Neuronal stem cell (in vitro differentiated cells): ENCODE measurements at regions not wholly inside any gene's neighbourhood (a gene's known extent, or its start where the extent isn't known, plus 50 kb on each side); places are given as distances from the start of the nearest gene placed in this dataset.

Experiments used
- DNase-seq: peaks from one replicate; pipeline ENCODE4 v3.0.0-alpha.2; 2013; ENCODE audit warnings: low spot score
- H2AFZ ChIP-seq: one replicate; pipeline ENCODE4 v1.6.1; 2013; ENCODE audit warnings: mild to moderate bottlenecking, low read length, inconsistent platforms
- H2AK5ac ChIP-seq: 2 replicates; pipeline ENCODE4 v1.6.1; 2013; ENCODE audit warnings: low read depth, mild to moderate bottlenecking, inconsistent platforms, low read length, moderate library complexity, mixed read lengths
- H2BK120ac ChIP-seq: 2 replicates; pipeline ENCODE4 v1.6.1; 2013; ENCODE audit warnings: low read depth, mild to moderate bottlenecking, inconsistent platforms, low read length, moderate library complexity, mixed read lengths
- H2BK12ac ChIP-seq: one replicate; pipeline ENCODE4 v1.6.1; 2013; ENCODE audit warnings: low read length, inconsistent platforms
- H2BK15ac ChIP-seq: 2 replicates; pipeline ENCODE4 v1.6.1; 2013; ENCODE audit warnings: mild to moderate bottlenecking, low read length, inconsistent platforms, mixed read lengths
- H2BK5ac ChIP-seq: one replicate; pipeline ENCODE4 v1.6.1; 2013; ENCODE audit warnings: inconsistent platforms, mild to moderate bottlenecking, low read length, moderate library complexity
- H3K14ac ChIP-seq: one replicate; pipeline ENCODE4 v1.6.1; 2013; ENCODE audit warnings: low read length, inconsistent platforms
- H3K18ac ChIP-seq: 2 replicates; pipeline ENCODE4 v1.6.1; 2013; ENCODE audit warnings: low read length, inconsistent platforms
- H3K23ac ChIP-seq: 2 replicates; pipeline ENCODE4 v1.6.1; 2013; ENCODE audit warnings: low read depth, mild to moderate bottlenecking, mixed read lengths, low read length, inconsistent platforms; ENCODE audit not compliant: poor library complexity
- H3K27ac ChIP-seq: replicated peaks from 3 replicates; pipeline ENCODE4 v1.5.1; 2013; ENCODE audit warnings: low read length, inconsistent platforms
- H3K27me3 ChIP-seq, 3 experiments: 2 replicates each; pipeline ENCODE4 v1.6.1; 2013; ENCODE audit warnings: low read length in 3 of 3, mild to moderate bottlenecking in 2 of 3, inconsistent platforms in 1 of 3, low read depth in 1 of 3, mixed read lengths in 1 of 3, moderate library complexity in 1 of 3; ENCODE audit not compliant: control insufficient read depth in 3 of 3, insufficient read depth in 3 of 3
- H3K36me3 ChIP-seq, 2 donors: replicated peaks in 1 of 2; 2 replicates each; pipeline ENCODE4 v1.6.1; 2013; ENCODE audit warnings: low read length in 2 of 2; ENCODE audit not compliant: control insufficient read depth in 2 of 2, insufficient read depth in 2 of 2
- H3K4ac ChIP-seq: 2 replicates; pipeline ENCODE4 v1.6.1; 2013; ENCODE audit warnings: inconsistent platforms, mild to moderate bottlenecking, low read length, moderate library complexity
- H3K4me1 ChIP-seq, 2 donors: 1 replicate in 1 of 2; 2 replicates in 1 of 2; pipeline ENCODE4 v1.6.1; 2013; ENCODE audit warnings: low read length in 2 of 2, low read depth in 1 of 2; ENCODE audit not compliant: control insufficient read depth in 2 of 2, insufficient read depth in 1 of 2
- H3K4me2 ChIP-seq: one replicate; pipeline ENCODE4 v1.6.1; 2013; ENCODE audit warnings: mild to moderate bottlenecking, low read length, inconsistent platforms; ENCODE audit not compliant: insufficient read depth, poor library complexity, severe bottlenecking
- H3K4me3 ChIP-seq, 2 donors: 2 replicates each; pipeline ENCODE4 v1.5.1; 2013; ENCODE audit warnings: low read length in 2 of 2, mild to moderate bottlenecking in 2 of 2, inconsistent platforms in 1 of 2, moderate library complexity in 1 of 2
- H3K79me1 ChIP-seq: one replicate; pipeline ENCODE4 v1.6.1; 2013; ENCODE audit warnings: low read depth, mild to moderate bottlenecking, inconsistent platforms, low read length, moderate library complexity
- H3K9ac ChIP-seq: one replicate; pipeline ENCODE4 v1.6.1; 2013; ENCODE audit warnings: mild to moderate bottlenecking, low read depth, low read length, inconsistent platforms; ENCODE audit not compliant: poor library complexity
- H3K9me3 ChIP-seq, 2 donors: replicated peaks in 1 of 2; 2 replicates each; pipeline versions ENCODE3 to v1.6.1; 2013; ENCODE audit warnings: low read length in 2 of 2, mild to moderate bottlenecking in 2 of 2, inconsistent platforms in 1 of 2, low read depth in 1 of 2, mixed read lengths in 1 of 2, moderate library complexity in 1 of 2; ENCODE audit not compliant: control insufficient read depth in 2 of 2, insufficient read depth in 1 of 2
- H4K8ac ChIP-seq: one replicate; pipeline ENCODE4 v1.6.1; 2013; ENCODE audit warnings: low read depth, mild to moderate bottlenecking, inconsistent platforms, low read length, moderate library complexity
- H4K91ac ChIP-seq: one replicate; pipeline ENCODE4 v1.6.1; 2013; ENCODE audit warnings: low read length, low read depth, mild to moderate bottlenecking, inconsistent platforms; ENCODE audit not compliant: poor library complexity
- WGBS, 2 donors: extraction: QIAGEN DNeasy Blood & Tissue Kit; methylation state at CpG; one replicate each; pipeline ENCODE4 v1.1.7; 2013; ENCODE audit warnings: missing lambda C conversion rate in 2 of 2, mixed read lengths in 1 of 2; ENCODE audit not compliant: insufficient read length in 2 of 2, insufficient replicate concordance in 1 of 2; ENCODE audit errors: extremely low coverage in 2 of 2; 5-methylcytosine and 5-hydroxymethylcytosine counted together

DNA sequence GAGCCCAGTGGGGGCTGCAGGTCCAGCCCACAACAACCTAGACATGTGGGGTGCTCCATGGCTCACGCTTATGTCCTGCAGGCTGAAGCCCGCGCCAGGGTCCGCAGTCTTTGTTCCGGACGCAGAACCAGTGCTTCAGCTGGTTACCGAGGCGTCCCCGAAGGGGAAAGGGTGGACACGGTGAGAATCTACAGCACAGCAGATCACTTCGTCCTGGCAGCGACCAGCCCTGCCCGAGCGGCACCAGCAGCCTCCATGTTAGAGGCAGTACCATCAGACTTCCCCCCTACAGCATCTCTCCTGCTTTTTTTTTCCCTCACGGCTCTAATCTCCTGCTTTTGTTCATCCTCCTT, 1736.4 kb downstream of the TP53TG3F start:
- WGBS, 2 donors, result no CpG with 5 or more reads among the region's 15 CpGs
- no peak overlapping the region for H2BK15ac ChIP-seq
- no peaks in the 10 kb centered on the region for H3K4me1 ChIP-seq
- H2BK5ac ChIP-seq, result no peak overlapping the region
- H3K18ac ChIP-seq, result no peak overlapping the region
- H3K4me2 ChIP-seq, result no peak overlapping the region
- no peak overlapping the region for H2BK12ac ChIP-seq
- H2BK120ac ChIP-seq, result no peak overlapping the region
- H3K27me3 ChIP-seq, result no peaks in the 10 kb centered on the region
- H3K79me1 ChIP-seq, result no peaks in the 10 kb centered on the region
- no peak for DNase-seq
- H4K91ac ChIP-seq, result no peak overlapping the region
- no peak overlapping the region for H3K4me3 ChIP-seq
- H3K27ac ChIP-seq, result no peak overlapping the region
- no peaks in the 10 kb centered on the region for H3K36me3 ChIP-seq
- no peak overlapping the region for H3K4ac ChIP-seq
- H4K8ac ChIP-seq, result no peak overlapping the region
- no peak overlapping the region for H3K23ac ChIP-seq
- no peak overlapping the region for H3K9ac ChIP-seq
- no peak overlapping the region for H3K14ac ChIP-seq
- H3K9me3 ChIP-seq, result peaks cover 0 to 60% of the 10 kb centered on the region in 2 donors
- H2AK5ac ChIP-seq, result no peak overlapping the region
- H2AFZ ChIP-seq, result no peak overlapping the region

DNA sequence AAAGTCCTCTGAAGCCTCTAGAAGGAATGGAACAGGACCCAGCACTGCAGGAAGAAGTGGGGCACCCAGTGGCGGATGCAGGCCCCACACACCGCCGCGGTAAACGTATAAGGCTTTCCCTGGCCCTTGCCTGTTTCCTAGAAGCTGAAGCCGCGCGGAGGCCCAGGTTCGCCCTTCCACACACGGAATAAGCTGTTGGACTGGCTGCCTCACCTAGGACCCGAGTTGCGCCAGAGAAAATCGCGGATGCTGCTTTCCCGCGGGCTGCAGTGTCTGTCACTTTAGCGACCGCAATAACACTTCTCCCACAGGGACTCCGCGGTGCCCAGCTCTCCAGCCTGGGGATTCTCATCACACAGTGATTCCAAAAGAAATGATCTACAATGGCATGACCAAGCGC, 1736.9 kb downstream of the TP53TG3F start:
- no peaks in the 10 kb centered on the region for H3K27me3 ChIP-seq
- no peak overlapping the region for H3K4ac ChIP-seq
- H3K18ac ChIP-seq, result no peak overlapping the region
- H2BK12ac ChIP-seq, result no peak overlapping the region
- H3K4me3 ChIP-seq, result no peak overlapping the region
- no peak overlapping the region for H3K4me2 ChIP-seq
- H4K8ac ChIP-seq, result no peak overlapping the region
- no peaks in the 10 kb centered on the region for H3K79me1 ChIP-seq
- H2AK5ac ChIP-seq, result no peak overlapping the region
- H3K9me3 ChIP-seq, result peaks cover 0 to 64% of the 10 kb centered on the region in 2 donors
- no peak overlapping the region for H2BK5ac ChIP-seq
- no peak overlapping the region for H3K27ac ChIP-seq
- H2AFZ ChIP-seq, result no peak overlapping the region
- no peak overlapping the region for H2BK15ac ChIP-seq
- no peak overlapping the region for H2BK120ac ChIP-seq
- H3K14ac ChIP-seq, result no peak overlapping the region
- no peak overlapping the region for H3K9ac ChIP-seq
- H4K91ac ChIP-seq, result no peak overlapping the region
- no peaks in the 10 kb centered on the region for H3K4me1 ChIP-seq
- no peaks in the 10 kb centered on the region for H3K36me3 ChIP-seq
- no peak for DNase-seq
- no CpG with 5 or more reads among the region's 21 CpGs for WGBS, 2 donors
- H3K23ac ChIP-seq, result no peak overlapping the region

DNA sequence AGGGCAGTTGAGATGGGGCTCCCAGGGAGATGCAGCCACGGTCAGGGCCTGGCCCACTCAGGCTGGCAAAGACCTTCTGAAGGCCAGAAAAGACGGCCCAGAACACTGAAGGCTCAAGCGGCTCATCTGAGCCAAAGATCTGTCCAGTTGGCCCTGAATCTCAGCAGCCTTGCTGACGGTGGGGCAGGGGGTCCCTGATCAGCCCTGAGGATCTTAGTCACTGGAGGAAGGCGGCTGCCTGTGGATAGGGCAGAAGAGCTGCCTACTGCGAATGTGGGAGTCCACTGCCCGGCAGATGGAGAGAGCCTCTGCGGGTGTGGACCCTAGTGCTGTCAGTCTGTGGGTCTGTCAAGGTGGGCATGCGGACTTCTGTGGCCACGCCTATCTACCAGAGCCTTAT, 1738.2 kb downstream of the TP53TG3F start:
- no peak for DNase-seq
- Histone ChIP-seq H2AK5ac (no peak overlapping the region), H3K4me2 (no peak overlapping the region), H3K14ac (no peak overlapping the region), H3K9me3 (peaks cover 0 to 76% of the 10 kb centered on the region in 2 donors), H2BK5ac (no peak overlapping the region), H3K79me1 (no peaks in the 10 kb centered on the region), H2AFZ (no peak overlapping the region), H3K27me3 (no peaks in the 10 kb centered on the region), H2BK120ac (no peak overlapping the region), H4K8ac (no peak overlapping the region), H3K4ac (no peak overlapping the region), H3K4me1 (no peaks in the 10 kb centered on the region), H2BK15ac (no peak overlapping the region), H4K91ac (no peak overlapping the region), H3K18ac (no peak overlapping the region), H2BK12ac (no peak overlapping the region), H3K9ac (no peak overlapping the region), H3K4me3 (no peak overlapping the region), H3K23ac (no peak overlapping the region), H3K27ac (no peak overlapping the region), H3K36me3 (no peaks in the 10 kb centered on the region)
- WGBS, 2 donors, result no CpG with 5 or more reads among the region's 10 CpGs

DNA sequence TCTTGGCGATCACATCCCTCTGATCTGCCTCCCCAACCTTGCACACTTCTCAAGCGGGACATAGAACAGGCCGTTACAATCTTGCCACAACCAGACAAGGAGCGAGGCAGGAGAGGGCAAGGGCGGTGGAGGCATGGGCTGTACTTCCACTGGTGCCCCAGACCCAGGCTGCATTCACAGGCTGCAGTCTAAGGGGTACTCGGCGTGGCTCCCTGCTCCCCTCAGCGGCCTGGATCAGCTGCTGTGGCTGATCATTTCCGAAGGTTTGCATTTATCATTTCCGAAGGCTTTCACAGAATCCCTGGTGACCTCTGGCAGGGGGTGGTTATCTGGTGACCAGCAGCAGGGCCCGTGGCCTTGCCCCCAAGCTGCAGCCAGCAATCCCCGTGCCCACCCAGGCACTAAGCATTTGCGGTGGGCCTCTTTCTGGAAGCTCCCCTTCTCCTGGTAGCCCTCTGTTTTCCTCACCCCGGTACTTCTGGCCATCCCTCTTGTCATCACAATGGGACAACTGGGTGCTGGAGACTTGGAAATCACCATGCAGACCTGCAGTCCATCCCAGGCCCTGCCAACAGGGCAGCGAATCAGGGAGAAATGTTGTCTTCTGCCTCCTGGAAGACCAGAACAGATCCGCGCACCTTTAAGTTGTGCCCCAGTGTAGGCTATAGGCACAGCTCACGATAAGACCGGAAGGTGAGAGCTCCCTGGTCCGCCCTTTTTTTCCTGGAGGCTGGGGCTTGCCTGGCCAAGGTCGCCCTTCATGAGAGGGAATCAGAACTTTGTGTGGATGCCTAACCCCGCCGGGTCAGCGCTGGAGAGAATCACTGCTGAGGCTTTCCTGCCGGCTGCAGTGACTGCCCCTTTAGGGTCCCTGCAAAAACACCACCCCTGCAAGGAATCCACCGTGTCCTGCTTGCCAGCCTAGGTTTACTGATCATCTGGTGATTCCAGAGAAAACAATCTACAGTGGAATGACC, 1739.1 kb downstream of the TP53TG3F start:
- Histone ChIP-seq H3K9ac (no peak overlapping the region), H2BK12ac (no peak overlapping the region), H3K27ac (no peak overlapping the region), H3K79me1 (no peaks in the 10 kb centered on the region), H3K4me3 (no peak overlapping the region), H4K8ac (no peak overlapping the region), H2BK5ac (no peak overlapping the region), H3K9me3 (peaks cover 0 to 77% of the 10 kb centered on the region in 2 donors), H3K14ac (no peak overlapping the region), H3K36me3 (no peaks in the 10 kb centered on the region), H3K4me1 (no peaks in the 10 kb centered on the region), H2BK15ac (no peak overlapping the region), H3K27me3 (no peaks in the 10 kb centered on the region), H3K4ac (no peak overlapping the region), H3K18ac (no peak overlapping the region), H2AFZ (no peak overlapping the region), H4K91ac (no peak overlapping the region), H3K23ac (no peak overlapping the region), H2BK120ac (no peak overlapping the region), H2AK5ac (no peak overlapping the region), H3K4me2 (no peak overlapping the region)
- no CpG with 5 or more reads among the region's 26 CpGs for WGBS, 2 donors
- no peak for DNase-seq
